Retinal pigment epithelial cell (primary cell): ENCODE measurements at regions not wholly inside any gene's neighbourhood (a gene's known extent, or its start where the extent isn't known, plus 50 kb on each side); places are given as distances from the start of the nearest gene placed in this dataset.

Experiments used
- DNase-seq: peaks from one replicate; pipeline ENCODE4 v3.0.0-alpha.2; 2010; ENCODE audit warnings: low read depth
- H3K4me3 ChIP-seq: 2 replicates; pipeline ENCODE4 v1.5.1; 2011; ENCODE audit warnings: mild to moderate bottlenecking, low read length, control low read depth, moderate library complexity
- TF ChIP-seq, protein P1 (sequence below): conservative IDR thresholded peaks from 2 replicates; pipeline ENCODE4 v1.5.1; 2011; ENCODE audit warnings: low read depth, low read length, control low read depth, inconsistent platforms

DNA sequence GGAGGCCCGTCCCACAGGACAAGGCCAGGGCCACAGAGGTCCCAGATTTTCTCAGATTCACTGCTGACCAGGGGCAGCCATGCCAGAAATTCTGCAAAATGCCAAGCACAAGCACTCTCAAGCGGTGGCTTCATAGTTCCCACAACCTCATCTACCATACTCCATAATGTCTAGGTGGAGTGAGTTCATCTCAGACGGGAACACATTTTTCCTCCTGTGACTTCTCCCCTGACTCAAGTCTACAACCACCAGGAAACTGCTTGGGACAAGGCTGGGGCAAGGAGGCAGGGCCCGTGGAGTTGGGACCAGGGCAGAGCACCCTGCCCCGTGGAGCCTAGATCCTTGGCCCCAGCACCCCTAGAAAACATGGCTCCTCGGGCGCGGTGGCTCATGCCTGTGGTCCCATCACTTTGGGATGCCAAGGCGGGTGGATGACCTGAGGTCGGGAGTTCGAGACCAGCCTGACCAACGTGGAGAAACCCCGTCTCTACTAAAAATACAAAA lies 150.7 kb upstream of the HAAO start:
- DNase-seq: no peak
- TF ChIP-seq, protein P1, sequence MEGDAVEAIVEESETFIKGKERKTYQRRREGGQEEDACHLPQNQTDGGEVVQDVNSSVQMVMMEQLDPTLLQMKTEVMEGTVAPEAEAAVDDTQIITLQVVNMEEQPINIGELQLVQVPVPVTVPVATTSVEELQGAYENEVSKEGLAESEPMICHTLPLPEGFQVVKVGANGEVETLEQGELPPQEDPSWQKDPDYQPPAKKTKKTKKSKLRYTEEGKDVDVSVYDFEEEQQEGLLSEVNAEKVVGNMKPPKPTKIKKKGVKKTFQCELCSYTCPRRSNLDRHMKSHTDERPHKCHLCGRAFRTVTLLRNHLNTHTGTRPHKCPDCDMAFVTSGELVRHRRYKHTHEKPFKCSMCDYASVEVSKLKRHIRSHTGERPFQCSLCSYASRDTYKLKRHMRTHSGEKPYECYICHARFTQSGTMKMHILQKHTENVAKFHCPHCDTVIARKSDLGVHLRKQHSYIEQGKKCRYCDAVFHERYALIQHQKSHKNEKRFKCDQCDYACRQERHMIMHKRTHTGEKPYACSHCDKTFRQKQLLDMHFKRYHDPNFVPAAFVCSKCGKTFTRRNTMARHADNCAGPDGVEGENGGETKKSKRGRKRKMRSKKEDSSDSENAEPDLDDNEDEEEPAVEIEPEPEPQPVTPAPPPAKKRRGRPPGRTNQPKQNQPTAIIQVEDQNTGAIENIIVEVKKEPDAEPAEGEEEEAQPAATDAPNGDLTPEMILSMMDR: no peak

DNA sequence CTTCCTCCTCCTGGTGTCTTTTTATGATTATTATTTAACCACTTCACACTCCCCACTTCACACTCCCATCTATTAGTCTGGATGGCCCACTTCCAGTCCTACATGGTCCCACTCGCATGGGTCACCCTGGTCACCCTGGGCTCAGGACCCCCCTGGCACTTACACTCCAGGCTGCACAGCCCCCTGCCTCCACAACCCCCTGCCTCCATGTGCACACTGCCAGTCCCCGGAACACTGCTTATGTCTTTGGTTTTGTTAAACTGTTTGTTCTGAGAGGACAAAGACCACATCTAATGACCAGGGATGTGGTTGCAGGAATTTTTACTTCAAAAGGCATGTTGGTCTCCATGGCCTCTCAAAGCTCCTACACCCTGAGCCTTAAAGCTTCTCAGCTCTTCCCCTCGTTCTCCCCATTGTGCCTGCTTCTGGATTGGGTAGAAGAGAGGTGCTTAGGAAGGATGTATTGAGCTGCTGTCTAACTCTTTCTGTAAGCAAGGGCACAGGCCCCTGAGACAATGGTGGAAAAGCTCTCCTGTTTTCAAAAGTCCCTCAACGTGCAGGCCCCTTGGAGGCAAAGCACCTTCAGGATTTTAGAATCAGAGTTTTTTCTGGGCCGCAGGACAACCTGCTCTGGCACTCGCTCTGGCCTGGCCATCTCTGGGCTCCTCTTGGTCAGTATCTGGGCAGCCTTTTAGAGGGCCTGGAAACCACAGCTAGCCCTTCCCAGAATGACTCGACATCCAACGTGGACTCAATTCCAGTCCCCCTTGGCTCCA lies 150.0 kb upstream of the HAAO start:
- no peak overlapping the region for H3K4me3 ChIP-seq
- TF ChIP-seq, protein P1: no peak
- no peak for DNase-seq

More for the DNA sequence above, 150.7 kb upstream of the HAAO start:
- H3K4me3 ChIP-seq: no peak overlapping the region

DNA sequence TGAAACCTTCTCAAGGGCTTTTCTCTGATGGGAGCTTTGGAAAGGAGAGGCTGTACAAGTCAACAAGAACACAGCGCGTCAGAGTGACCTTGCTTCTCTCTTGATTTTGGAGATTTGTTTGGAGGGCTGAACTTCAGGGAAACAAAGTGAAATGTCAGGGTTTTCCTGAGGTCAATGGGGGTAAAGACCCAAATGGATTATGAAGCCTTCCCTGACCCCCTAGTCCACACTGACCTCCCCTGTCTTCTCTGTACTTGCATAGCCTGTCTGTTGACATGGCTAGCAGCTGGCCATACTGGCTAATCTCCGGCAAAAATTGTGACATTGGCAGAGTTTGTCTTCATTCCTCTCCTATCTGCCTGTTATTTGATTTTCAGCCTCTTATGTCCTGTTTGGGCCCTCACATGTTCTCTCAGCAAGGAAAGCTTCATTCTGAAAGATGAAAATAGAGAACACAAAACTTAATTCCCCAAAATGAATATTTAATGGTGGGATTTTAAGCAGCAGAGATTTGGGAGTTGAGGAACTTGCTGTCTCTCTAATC lies 149.3 kb upstream of the HAAO start:
- TF ChIP-seq, protein P1: no peak
- H3K4me3 ChIP-seq: no peak overlapping the region
- no peak for DNase-seq

DNA sequence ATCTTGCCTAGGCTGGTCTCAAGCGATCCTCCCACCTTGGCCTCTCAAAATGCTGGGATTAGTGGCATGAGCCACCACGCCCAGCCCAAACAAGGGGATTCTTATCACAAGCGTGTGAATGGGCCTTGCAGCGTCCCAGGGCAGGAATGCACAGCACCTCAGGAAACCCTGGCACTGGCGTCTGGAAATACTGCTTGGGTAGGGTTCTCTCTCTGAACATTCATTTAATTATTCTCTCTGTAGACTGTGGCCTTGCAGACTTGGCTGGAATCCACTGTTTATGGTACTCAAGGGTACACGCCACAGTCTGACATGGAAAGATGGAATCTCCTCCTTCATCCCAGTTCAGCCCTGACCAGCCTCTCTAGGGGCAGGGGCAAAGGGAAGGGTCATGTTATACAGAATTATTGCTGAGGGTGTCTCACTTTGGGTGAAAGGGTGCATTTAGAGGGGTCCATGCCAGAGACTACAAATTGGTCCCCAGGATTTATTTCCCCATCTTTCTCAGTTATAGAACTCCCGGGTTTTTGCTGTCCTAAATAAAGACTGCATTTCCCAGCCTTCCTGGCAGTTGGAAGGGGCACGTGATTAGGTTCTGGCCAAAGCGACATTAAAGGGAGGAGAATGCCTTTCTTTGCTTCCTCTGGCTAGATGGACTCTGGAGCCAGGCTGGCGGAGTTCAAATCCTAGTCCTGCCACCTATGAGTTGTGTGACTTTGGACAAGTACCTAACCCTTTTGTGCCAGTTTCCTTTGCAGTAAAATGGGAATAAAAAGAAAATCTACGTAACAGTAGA lies 147.2 kb upstream of the HAAO start:
- no peak for DNase-seq
- no peak overlapping the region for H3K4me3 ChIP-seq
- TF ChIP-seq, protein P1: no peak

DNA sequence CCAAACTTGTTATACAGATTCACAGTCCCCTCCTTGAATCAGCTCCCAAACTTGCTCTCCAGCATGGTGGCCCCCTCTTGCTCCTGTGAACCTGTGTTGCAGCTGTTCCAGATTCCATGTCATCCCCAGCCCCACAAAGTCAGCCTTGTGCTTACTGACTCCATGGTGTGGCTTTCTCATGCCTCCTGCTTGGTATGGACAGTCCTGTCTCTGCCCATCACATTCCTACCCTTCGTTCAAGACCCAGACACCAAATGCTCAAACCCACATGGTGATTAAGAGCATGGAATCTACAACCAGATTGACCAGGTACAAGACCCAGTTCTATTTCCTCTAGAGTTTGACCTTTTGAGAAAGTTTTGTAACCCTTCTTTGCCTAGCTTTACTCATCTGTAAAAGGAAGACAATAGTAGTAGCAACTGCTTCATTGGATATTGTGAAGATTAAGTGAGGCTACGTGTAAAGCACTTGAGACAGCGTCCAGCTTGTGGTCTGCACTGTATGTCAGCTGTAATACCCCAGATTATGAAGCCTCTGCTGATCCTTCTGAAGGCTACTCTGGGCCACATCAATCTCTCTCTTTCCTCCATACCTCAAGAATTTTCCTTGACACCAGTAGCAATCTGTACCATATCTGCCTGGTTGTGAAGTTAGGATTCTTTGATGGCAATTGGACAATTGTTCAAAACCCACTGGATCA lies 146.4 kb upstream of the HAAO start:
- DNase-seq: no peak
- no peak overlapping the region for H3K4me3 ChIP-seq
- TF ChIP-seq, protein P1: no peak

DNA sequence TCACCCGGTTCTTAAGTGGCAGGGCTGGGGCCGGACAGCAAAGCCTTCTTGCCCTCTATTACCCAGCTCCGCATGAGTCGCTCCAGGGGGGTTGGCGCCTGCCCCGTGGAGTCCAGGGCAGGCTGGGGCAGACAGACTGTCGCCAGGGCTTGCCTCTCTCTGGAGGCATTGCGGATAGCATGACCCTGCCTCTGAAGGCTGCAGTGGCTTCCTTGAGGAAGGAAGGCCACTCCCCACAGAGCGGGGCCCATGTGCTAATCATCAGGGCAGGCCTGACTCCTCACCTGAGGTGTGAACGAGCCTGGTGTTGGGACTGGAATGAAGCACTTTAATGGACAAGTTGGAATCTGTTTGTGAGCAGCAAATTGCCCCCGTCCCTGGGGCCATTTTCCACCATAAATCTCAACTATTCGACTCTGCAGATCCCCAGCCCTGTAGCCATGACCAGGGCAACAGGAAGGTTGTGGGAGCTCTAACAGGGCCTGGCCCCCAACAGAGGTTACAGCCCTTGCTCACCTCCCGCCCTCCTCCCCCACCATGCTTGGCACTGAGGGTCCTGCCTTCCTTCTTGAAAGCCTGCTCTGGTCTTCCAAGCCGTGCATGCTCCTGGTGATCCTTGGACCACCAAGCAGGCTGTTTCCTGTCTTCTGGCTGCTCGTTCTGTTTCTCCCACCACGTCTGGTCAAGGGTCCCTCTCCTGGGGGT lies 144.9 kb upstream of the HAAO start:
- no peak overlapping the region for H3K4me3 ChIP-seq
- no peak for DNase-seq
- TF ChIP-seq, protein P1: no peak
